ENCODE measurements at regions not wholly inside any gene's neighbourhood (a gene's known extent, or its start where the extent isn't known, plus 50 kb on each side); places are given as distances from the start of the nearest gene placed in this dataset.
A peak's percentile ranks its signal among the peaks of the same experiment; 100 is the strongest.

GRCh38 chr10:125344573-125345171 is 184.3 kb upstream of the CTBP2 start:
- TF ChIP-seq, protein P1, sequence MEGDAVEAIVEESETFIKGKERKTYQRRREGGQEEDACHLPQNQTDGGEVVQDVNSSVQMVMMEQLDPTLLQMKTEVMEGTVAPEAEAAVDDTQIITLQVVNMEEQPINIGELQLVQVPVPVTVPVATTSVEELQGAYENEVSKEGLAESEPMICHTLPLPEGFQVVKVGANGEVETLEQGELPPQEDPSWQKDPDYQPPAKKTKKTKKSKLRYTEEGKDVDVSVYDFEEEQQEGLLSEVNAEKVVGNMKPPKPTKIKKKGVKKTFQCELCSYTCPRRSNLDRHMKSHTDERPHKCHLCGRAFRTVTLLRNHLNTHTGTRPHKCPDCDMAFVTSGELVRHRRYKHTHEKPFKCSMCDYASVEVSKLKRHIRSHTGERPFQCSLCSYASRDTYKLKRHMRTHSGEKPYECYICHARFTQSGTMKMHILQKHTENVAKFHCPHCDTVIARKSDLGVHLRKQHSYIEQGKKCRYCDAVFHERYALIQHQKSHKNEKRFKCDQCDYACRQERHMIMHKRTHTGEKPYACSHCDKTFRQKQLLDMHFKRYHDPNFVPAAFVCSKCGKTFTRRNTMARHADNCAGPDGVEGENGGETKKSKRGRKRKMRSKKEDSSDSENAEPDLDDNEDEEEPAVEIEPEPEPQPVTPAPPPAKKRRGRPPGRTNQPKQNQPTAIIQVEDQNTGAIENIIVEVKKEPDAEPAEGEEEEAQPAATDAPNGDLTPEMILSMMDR (IDR thresholded peaks at IDR 0.05; ENCODE audit: insufficient read depth, low read length, poor library complexity, severe bottlenecking) = no peak
- Histone ChIP-seq H3K27me3 (replicated peaks; ENCODE audit: control insufficient read depth, insufficient read depth, low read length) (no peaks in the 10 kb centered on the region), H3K36me3 (ENCODE audit: control insufficient read depth, insufficient read depth, low read length) (no peaks in the 10 kb centered on the region), H3K4me3 (replicated peaks; ENCODE audit: low read depth, low read length) (no peak overlapping the region)
- DNase-seq (ENCODE audit: extremely low read depth, insufficient read length) = peak; percentile 10

DNA sequence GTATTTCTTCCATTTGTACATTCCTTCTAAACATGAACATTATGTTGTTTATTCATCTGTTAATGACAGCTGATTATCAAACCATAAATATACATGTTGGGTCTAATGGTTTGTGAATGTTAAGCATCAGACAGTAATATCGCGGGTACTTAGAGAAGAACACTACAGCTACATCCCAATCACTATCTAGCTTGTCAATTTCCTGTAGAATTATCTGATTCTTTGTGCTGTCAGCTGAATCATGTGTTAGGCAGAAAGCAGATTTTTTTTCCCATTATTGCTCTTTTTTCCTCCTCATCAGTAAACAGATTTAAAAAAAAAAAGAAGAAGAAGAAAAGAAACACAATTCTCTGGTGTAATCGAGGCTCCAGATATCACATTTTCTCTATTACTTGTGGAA is 183.6 kb upstream of the CTBP2 start:
- TF ChIP-seq, protein P1 (IDR thresholded peaks at IDR 0.05; ENCODE audit: insufficient read depth, low read length, poor library complexity, severe bottlenecking) = no peak
- DNase-seq (ENCODE audit: extremely low read depth, insufficient read length) = no peak
- Histone ChIP-seq H3K36me3 (ENCODE audit: control insufficient read depth, insufficient read depth, low read length) (no peaks in the 10 kb centered on the region), H3K4me3 (replicated peaks; ENCODE audit: low read depth, low read length) (no peak overlapping the region), H3K27me3 (replicated peaks; ENCODE audit: control insufficient read depth, insufficient read depth, low read length) (no peaks in the 10 kb centered on the region)

- Histone ChIP-seq H3K27me3 (replicated peaks; ENCODE audit: control insufficient read depth, insufficient read depth, low read length) (no peaks in the 10 kb centered on the region), H3K36me3 (ENCODE audit: control insufficient read depth, insufficient read depth, low read length) (no peaks in the 10 kb centered on the region), H3K4me3 (replicated peaks; ENCODE audit: low read depth, low read length) (no peak overlapping the region)
- no peak for DNase-seq (ENCODE audit: extremely low read depth, insufficient read length)
- TF ChIP-seq, protein P1 (IDR thresholded peaks at IDR 0.05; ENCODE audit: insufficient read depth, low read length, poor library complexity, severe bottlenecking) = peak; percentile 66
Observed at GRCh38 chr10:125343118-125343925, 183.0 kb upstream of the CTBP2 start.

GRCh38 chr10:125341611-125342010 is 181.2 kb upstream of the CTBP2 start:
- DNase-seq (ENCODE audit: extremely low read depth, insufficient read length) = no peak
- H3K4me3 ChIP-seq (replicated peaks; ENCODE audit: low read depth, low read length) = no peak overlapping the region

DNA sequence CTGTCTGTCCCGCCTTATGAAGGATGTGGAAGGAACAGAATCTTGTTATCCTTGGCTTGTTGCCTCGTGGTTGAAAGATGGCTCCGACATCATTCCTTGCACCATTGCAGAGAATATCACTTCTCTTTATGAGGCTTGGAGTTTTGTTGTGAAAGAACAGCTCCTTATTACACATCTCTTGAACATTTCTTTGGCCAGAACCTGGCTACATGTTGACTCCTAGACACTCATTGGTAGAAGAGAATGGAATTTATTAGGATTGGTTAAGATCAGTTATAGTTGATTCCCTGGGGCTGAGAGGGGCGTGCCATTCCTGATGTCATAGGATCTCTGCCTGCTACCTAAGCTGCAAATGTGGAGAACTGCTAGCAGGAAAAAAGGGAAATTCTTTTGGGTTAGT is 180.5 kb upstream of the CTBP2 start:
- DNase-seq (ENCODE audit: extremely low read depth, insufficient read length) = no peak
- TF ChIP-seq, protein P1 (IDR thresholded peaks at IDR 0.05; ENCODE audit: insufficient read depth, low read length, poor library complexity, severe bottlenecking) = no peak
- H3K36me3 ChIP-seq (ENCODE audit: control insufficient read depth, insufficient read depth, low read length) = no peaks in the 10 kb centered on the region
- H3K27me3 ChIP-seq (replicated peaks; ENCODE audit: control insufficient read depth, insufficient read depth, low read length) = no peaks in the 10 kb centered on the region
- H3K4me3 ChIP-seq (replicated peaks; ENCODE audit: low read depth, low read length) = no peak overlapping the region

More at GRCh38 chr10:125341611-125342010, 181.2 kb upstream of the CTBP2 start:
- Histone ChIP-seq H3K27me3 (replicated peaks; ENCODE audit: control insufficient read depth, insufficient read depth, low read length) (no peaks in the 10 kb centered on the region), H3K36me3 (ENCODE audit: control insufficient read depth, insufficient read depth, low read length) (no peaks in the 10 kb centered on the region)
- TF ChIP-seq, protein P1 (IDR thresholded peaks at IDR 0.05; ENCODE audit: insufficient read depth, low read length, poor library complexity, severe bottlenecking) = no peak
